ENCODE measurements at regions not wholly inside any gene's neighbourhood (a gene's known extent, or its start where the extent isn't known, plus 50 kb on each side); places are given as distances from the start of the nearest gene placed in this dataset.

DNA sequence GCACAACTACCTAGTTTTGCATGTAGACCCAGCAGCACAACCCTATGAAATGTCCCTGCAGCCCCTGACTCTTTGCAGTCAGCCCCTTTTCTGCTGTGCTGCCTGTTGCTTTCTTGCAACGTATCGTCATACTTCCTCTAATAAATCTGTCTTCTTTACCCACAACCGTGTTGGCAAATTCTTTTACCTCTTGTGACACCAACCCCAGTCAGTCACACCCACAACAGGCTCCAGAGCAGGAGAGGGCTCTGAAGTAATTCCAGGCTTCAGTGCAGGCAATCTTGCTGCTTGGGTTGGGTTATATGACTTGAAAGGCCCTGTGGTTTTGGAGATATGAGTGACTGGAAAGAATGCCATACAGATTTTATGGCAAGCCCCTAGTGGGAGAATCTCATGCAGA is 79.1 kb upstream of the KCNH7 start:
- no peaks in the 10 kb centered on the region for H3K9me3 ChIP-seq (ENCODE audit: insufficient read depth, low read depth, low read length)
- H4K91ac ChIP-seq (ENCODE audit: low read depth, low read length): no peak overlapping the region
- no peak overlapping the region for H4K8ac ChIP-seq (ENCODE audit: low read depth, low read length)
- no peak overlapping the region for H2AK5ac ChIP-seq (ENCODE audit: low read length)
- no peaks in the 10 kb centered on the region for H3K79me1 ChIP-seq (ENCODE audit: low read length)
- no peak overlapping the region for H3K18ac ChIP-seq (ENCODE audit: low read length)
- WGBS (ENCODE audit: extremely low coverage, insufficient coverage, insufficient read length): no CpG with 5 or more reads among the region's 3 CpGs
- H3K36me3 ChIP-seq (ENCODE audit: control insufficient read depth in 1 of 2, insufficient read depth in 2 of 2, low read length in 2 of 2): no peaks in the 10 kb centered on the region
- H3K14ac ChIP-seq (ENCODE audit: low read length): no peak overlapping the region
- no peak overlapping the region for H2BK120ac ChIP-seq (ENCODE audit: insufficient read depth, low read length, poor library complexity)
- no peaks in the 10 kb centered on the region for H3K79me2 ChIP-seq (ENCODE audit: control insufficient read depth, insufficient read depth, low read length, poor library complexity)
- H2BK5ac ChIP-seq (ENCODE audit: low read depth, low read length, poor library complexity): no peak overlapping the region
- H3K4me1 ChIP-seq (ENCODE audit: control insufficient read depth in 1 of 2, insufficient read depth in 2 of 2, low read length in 2 of 2): no peaks in the 10 kb centered on the region
- no peak overlapping the region for H2BK12ac ChIP-seq (ENCODE audit: low read length)
- H3K23ac ChIP-seq (ENCODE audit: low read length): no peak overlapping the region
- H3K4me2 ChIP-seq (ENCODE audit: low read length): no peak overlapping the region
- no peaks in the 10 kb centered on the region for H3K27me3 ChIP-seq (ENCODE audit: insufficient read depth, low read length)
- no peak overlapping the region for H3K9ac ChIP-seq (ENCODE audit: low read length)
- DNase-seq: no peak
- no peak overlapping the region for H3K4ac ChIP-seq (ENCODE audit: low read depth, low read length)
- H2AFZ ChIP-seq (ENCODE audit: insufficient read depth, low read length, poor library complexity): no peak overlapping the region
- H4K12ac ChIP-seq (ENCODE audit: low read depth, low read length): no peak overlapping the region
- H3K4me3 ChIP-seq (ENCODE audit: low read depth, low read length): no peak overlapping the region
- no peak overlapping the region for H3K27ac ChIP-seq (ENCODE audit: low read depth, low read length)

DNA sequence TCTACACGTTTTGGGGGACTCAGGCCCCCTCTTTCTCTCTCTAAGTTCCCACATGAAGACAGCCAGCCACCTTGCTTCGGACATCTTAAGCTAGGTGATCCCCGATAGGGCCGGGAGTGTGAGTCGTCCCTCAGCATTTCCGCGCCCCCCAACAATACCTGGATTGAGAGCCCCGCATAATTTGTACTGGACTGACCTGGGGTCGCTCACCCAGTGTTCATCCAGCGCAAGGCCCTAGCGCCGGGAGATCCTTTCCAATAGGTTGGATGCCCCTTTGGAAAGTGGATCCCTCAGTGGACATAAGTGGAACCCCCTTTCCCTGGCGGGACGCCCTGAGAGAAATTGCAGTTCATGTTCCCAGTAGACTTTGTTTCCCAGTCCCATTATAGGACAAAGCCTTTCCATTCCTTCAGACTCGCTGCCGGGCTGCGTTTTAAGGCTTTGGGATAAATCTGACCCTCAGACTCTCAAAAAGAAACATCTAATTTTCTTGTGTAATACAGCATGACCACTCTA is 77.8 kb upstream of the KCNH7 start:
- Histone ChIP-seq H3K14ac (ENCODE audit: low read length) (no peak overlapping the region), H3K79me1 (ENCODE audit: low read length) (no peaks in the 10 kb centered on the region), H2AFZ (ENCODE audit: insufficient read depth, low read length, poor library complexity) (no peak overlapping the region), H4K12ac (ENCODE audit: low read depth, low read length) (no peak overlapping the region), H4K8ac (ENCODE audit: low read depth, low read length) (no peak overlapping the region), H3K27me3 (ENCODE audit: insufficient read depth, low read length) (no peaks in the 10 kb centered on the region), H2BK5ac (ENCODE audit: low read depth, low read length, poor library complexity) (no peak overlapping the region), H4K91ac (ENCODE audit: low read depth, low read length) (no peak overlapping the region), H3K18ac (ENCODE audit: low read length) (no peak overlapping the region), H3K23ac (ENCODE audit: low read length) (no peak overlapping the region), H3K36me3 (ENCODE audit: control insufficient read depth in 1 of 2, insufficient read depth in 2 of 2, low read length in 2 of 2) (no peaks in the 10 kb centered on the region), H3K4me2 (ENCODE audit: low read length) (no peak overlapping the region), H3K4me1 (ENCODE audit: control insufficient read depth in 1 of 2, insufficient read depth in 2 of 2, low read length in 2 of 2) (no peaks in the 10 kb centered on the region), H2BK120ac (ENCODE audit: insufficient read depth, low read length, poor library complexity) (no peak overlapping the region), H2AK5ac (ENCODE audit: low read length) (no peak overlapping the region), H3K9ac (ENCODE audit: low read length) (no peak overlapping the region), H2BK12ac (ENCODE audit: low read length) (no peak overlapping the region), H3K9me3 (ENCODE audit: insufficient read depth, low read depth, low read length) (no peaks in the 10 kb centered on the region), H3K4me3 (ENCODE audit: low read depth, low read length) (no peak overlapping the region), H3K4ac (ENCODE audit: low read depth, low read length) (no peak overlapping the region), H3K27ac (ENCODE audit: low read depth, low read length) (no peak overlapping the region), H3K79me2 (ENCODE audit: control insufficient read depth, insufficient read depth, low read length, poor library complexity) (no peaks in the 10 kb centered on the region)
- no peak for DNase-seq
- no CpG with 5 or more reads among the region's 17 CpGs for WGBS (ENCODE audit: extremely low coverage, insufficient coverage, insufficient read length)

DNA sequence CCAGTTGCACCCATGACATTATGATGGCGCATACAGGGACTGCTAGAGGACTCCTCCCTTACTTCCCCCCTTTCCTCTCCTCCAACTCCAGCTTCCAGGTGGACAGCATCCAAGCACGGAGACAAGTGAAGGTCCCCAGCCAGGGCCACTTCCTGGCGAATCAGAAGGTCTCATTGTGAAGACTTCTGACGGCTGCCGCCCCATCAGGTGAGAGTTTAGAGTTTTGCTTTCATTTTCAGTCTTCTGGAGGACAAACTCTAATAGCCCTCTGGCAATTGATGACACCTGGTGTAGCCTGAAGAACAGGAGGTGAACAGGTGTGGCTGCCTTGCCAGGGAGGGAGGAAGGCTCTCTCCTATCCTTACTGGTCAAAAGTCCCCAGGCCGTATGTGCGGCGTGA is 77.3 kb upstream of the KCNH7 start:
- Histone ChIP-seq H3K79me1 (ENCODE audit: low read length) (no peaks in the 10 kb centered on the region), H3K23ac (ENCODE audit: low read length) (no peak overlapping the region), H2BK12ac (ENCODE audit: low read length) (no peak overlapping the region), H3K4me2 (ENCODE audit: low read length) (no peak overlapping the region), H3K27ac (ENCODE audit: low read depth, low read length) (no peak overlapping the region), H4K91ac (ENCODE audit: low read depth, low read length) (no peak overlapping the region), H3K4me1 (ENCODE audit: control insufficient read depth in 1 of 2, insufficient read depth in 2 of 2, low read length in 2 of 2) (no peaks in the 10 kb centered on the region), H3K18ac (ENCODE audit: low read length) (no peak overlapping the region), H3K79me2 (ENCODE audit: control insufficient read depth, insufficient read depth, low read length, poor library complexity) (no peaks in the 10 kb centered on the region), H3K9ac (ENCODE audit: low read length) (no peak overlapping the region), H2AK5ac (ENCODE audit: low read length) (no peak overlapping the region), H3K27me3 (ENCODE audit: insufficient read depth, low read length) (no peaks in the 10 kb centered on the region), H2BK120ac (ENCODE audit: insufficient read depth, low read length, poor library complexity) (no peak overlapping the region), H3K4me3 (ENCODE audit: low read depth, low read length) (no peak overlapping the region), H3K36me3 (ENCODE audit: control insufficient read depth in 1 of 2, insufficient read depth in 2 of 2, low read length in 2 of 2) (no peaks in the 10 kb centered on the region), H4K12ac (ENCODE audit: low read depth, low read length) (no peak overlapping the region), H2AFZ (ENCODE audit: insufficient read depth, low read length, poor library complexity) (no peak overlapping the region), H4K8ac (ENCODE audit: low read depth, low read length) (no peak overlapping the region), H2BK5ac (ENCODE audit: low read depth, low read length, poor library complexity) (no peak overlapping the region), H3K9me3 (ENCODE audit: insufficient read depth, low read depth, low read length) (no peaks in the 10 kb centered on the region), H3K4ac (ENCODE audit: low read depth, low read length) (no peak overlapping the region), H3K14ac (ENCODE audit: low read length) (no peak overlapping the region)
- DNase-seq: peak; percentile 72 to 92
- no CpG with 5 or more reads among the region's 8 CpGs for WGBS (ENCODE audit: extremely low coverage, insufficient coverage, insufficient read length)

DNA sequence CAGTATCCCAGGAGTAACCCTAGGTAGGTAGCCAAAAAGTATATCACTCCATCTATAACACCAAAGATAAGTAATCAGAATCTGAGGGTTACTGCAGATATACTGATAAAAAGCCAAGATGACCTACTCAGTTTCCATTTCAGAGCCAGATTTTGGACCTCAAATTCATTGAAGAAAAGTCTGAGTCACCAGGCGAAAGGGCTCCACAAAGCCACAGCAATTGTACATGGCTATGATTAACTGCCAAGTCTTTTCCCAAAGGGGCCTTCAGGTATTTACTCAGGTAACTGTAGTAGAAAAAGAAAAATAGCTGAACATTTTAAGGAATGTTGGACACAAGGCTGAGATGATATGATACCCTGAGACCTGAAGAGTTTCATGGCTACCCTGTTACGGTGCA is 75.6 kb upstream of the KCNH7 start:
- Histone ChIP-seq H4K8ac (ENCODE audit: low read depth, low read length) (no peak overlapping the region), H3K4ac (ENCODE audit: low read depth, low read length) (no peak overlapping the region), H3K9me3 (ENCODE audit: insufficient read depth, low read depth, low read length) (no peaks in the 10 kb centered on the region), H2AFZ (ENCODE audit: insufficient read depth, low read length, poor library complexity) (no peak overlapping the region), H3K4me3 (ENCODE audit: low read depth, low read length) (no peak overlapping the region), H3K4me1 (ENCODE audit: control insufficient read depth in 1 of 2, insufficient read depth in 2 of 2, low read length in 2 of 2) (no peaks in the 10 kb centered on the region), H3K36me3 (ENCODE audit: control insufficient read depth in 1 of 2, insufficient read depth in 2 of 2, low read length in 2 of 2) (no peaks in the 10 kb centered on the region), H2BK5ac (ENCODE audit: low read depth, low read length, poor library complexity) (no peak overlapping the region), H4K91ac (ENCODE audit: low read depth, low read length) (no peak overlapping the region), H2BK120ac (ENCODE audit: insufficient read depth, low read length, poor library complexity) (no peak overlapping the region), H3K14ac (ENCODE audit: low read length) (no peak overlapping the region), H3K18ac (ENCODE audit: low read length) (no peak overlapping the region), H3K4me2 (ENCODE audit: low read length) (no peak overlapping the region), H3K27ac (ENCODE audit: low read depth, low read length) (no peak overlapping the region), H3K23ac (ENCODE audit: low read length) (no peak overlapping the region), H4K12ac (ENCODE audit: low read depth, low read length) (no peak overlapping the region), H2AK5ac (ENCODE audit: low read length) (no peak overlapping the region), H2BK12ac (ENCODE audit: low read length) (no peak overlapping the region), H3K79me2 (ENCODE audit: control insufficient read depth, insufficient read depth, low read length, poor library complexity) (no peaks in the 10 kb centered on the region), H3K9ac (ENCODE audit: low read length) (no peak overlapping the region), H3K79me1 (ENCODE audit: low read length) (no peaks in the 10 kb centered on the region), H3K27me3 (ENCODE audit: insufficient read depth, low read length) (no peaks in the 10 kb centered on the region)
- WGBS (ENCODE audit: extremely low coverage, insufficient coverage, insufficient read length): no CpG with 5 or more reads among the region's 2 CpGs
- DNase-seq: peak in 1 of 2 donors; percentile 34
